ENCODE measurements at regions not wholly inside any gene's neighbourhood (a gene's known extent, or its start where the extent isn't known, plus 50 kb on each side); places are given as distances from the start of the nearest gene placed in this dataset.

DNA sequence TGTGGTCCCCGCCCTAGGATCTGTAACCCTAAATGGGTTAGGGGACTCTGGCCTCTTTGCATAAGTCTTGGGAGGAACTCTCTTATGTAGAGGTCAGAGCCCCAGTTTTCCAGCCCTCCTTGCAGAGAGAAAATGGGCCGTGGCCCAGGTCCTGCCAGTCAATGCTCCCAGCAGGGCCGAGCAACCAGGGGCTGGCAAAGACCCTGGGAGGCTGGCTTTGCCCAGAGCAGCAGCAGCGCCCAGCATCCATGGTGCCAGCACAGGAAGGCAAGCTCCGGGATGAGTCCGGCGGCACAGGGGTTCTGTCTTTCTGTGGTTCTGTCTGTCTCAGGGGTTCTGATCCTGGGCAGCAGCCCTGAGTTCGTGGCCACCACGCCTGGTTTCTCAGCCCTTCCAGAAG lies 684.8 kb downstream of the BRD1 start:
- Mint-ChIP-seq H3K36me3 (ENCODE audit: low read depth) (no peaks in the 10 kb centered on the region), H3K27me3 (ENCODE audit: insufficient read depth, low read depth, poor library complexity) (peaks cover 1% of the 10 kb centered on the region), H3K4me1 (0 out of 3 replicates have a peak, but pooled peaks cover 3% of the 10 kb centered on the region), H3K4me3 (no peak overlapping the region), H3K9me3 (no peaks in the 10 kb centered on the region; the same call in 1 of the 3 replicates), H3K27ac (no peak overlapping the region)
- Histone ChIP-seq H4K20me1 (replicated peaks; ENCODE audit: insufficient read depth) (no peaks in the 10 kb centered on the region), H3K4me3 (no peak overlapping the region), H3K4me1 (ENCODE audit: insufficient read depth) (no peaks in the 10 kb centered on the region), H2AFZ (no peak overlapping the region), H3K27ac (ENCODE audit: low read depth) (no peak overlapping the region), H3K36me3 (ENCODE audit: insufficient read depth) (peaks cover 4% of the 10 kb centered on the region; the same call in 1 of the 2 replicates), H3K27me3 (ENCODE audit: insufficient read depth) (no peaks in the 10 kb centered on the region), H3F3A (replicated peaks; ENCODE audit: low read depth) (no peaks in the 10 kb centered on the region), H3K9me2 (ENCODE audit: insufficient read depth) (no peaks in the 10 kb centered on the region), H3K79me2 (replicated peaks; ENCODE audit: insufficient read depth) (no peaks in the 10 kb centered on the region), H3K4me2 (no peak overlapping the region)
- ATAC-seq (no peak), DNase-seq (ENCODE audit: low spot score) (no peak)
- TF ChIP-seq POLR2AphosphoS5 (IDR thresholded peaks at IDR 0.05; ENCODE audit: low read depth) (no peak), EZH2 (IDR thresholded peaks at IDR 0.05; ENCODE audit: low read depth, unreplicated experiment) (no peak), EZH2phosphoT487 (IDR thresholded peaks at IDR 0.05; ENCODE audit: unreplicated experiment) (no peak), ZNF114 (CRISPR knock-in tag; IDR thresholded peaks at IDR 0.05) (no peak), CREB1 (CRISPR knock-in tag; IDR thresholded peaks at IDR 0.05; ENCODE audit: low read depth) (no peak), ZNF331 (CRISPR knock-in tag; IDR thresholded peaks at IDR 0.05; ENCODE audit: low read depth) (no peak), JUNB (IDR thresholded peaks at IDR 0.05; ENCODE audit: unreplicated experiment) (no peak), NANOG (IDR thresholded peaks at IDR 0.05; ENCODE audit: borderline replicate concordance) (no peak), STAT1 (IDR thresholded peaks at IDR 0.05; ENCODE audit: unreplicated experiment) (no peak)
- TF ChIP-seq, protein P1, sequence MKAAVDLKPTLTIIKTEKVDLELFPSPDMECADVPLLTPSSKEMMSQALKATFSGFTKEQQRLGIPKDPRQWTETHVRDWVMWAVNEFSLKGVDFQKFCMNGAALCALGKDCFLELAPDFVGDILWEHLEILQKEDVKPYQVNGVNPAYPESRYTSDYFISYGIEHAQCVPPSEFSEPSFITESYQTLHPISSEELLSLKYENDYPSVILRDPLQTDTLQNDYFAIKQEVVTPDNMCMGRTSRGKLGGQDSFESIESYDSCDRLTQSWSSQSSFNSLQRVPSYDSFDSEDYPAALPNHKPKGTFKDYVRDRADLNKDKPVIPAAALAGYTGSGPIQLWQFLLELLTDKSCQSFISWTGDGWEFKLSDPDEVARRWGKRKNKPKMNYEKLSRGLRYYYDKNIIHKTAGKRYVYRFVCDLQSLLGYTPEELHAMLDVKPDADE (IDR thresholded peaks at IDR 0.05) = no peak
- TF ChIP-seq, protein P2, sequence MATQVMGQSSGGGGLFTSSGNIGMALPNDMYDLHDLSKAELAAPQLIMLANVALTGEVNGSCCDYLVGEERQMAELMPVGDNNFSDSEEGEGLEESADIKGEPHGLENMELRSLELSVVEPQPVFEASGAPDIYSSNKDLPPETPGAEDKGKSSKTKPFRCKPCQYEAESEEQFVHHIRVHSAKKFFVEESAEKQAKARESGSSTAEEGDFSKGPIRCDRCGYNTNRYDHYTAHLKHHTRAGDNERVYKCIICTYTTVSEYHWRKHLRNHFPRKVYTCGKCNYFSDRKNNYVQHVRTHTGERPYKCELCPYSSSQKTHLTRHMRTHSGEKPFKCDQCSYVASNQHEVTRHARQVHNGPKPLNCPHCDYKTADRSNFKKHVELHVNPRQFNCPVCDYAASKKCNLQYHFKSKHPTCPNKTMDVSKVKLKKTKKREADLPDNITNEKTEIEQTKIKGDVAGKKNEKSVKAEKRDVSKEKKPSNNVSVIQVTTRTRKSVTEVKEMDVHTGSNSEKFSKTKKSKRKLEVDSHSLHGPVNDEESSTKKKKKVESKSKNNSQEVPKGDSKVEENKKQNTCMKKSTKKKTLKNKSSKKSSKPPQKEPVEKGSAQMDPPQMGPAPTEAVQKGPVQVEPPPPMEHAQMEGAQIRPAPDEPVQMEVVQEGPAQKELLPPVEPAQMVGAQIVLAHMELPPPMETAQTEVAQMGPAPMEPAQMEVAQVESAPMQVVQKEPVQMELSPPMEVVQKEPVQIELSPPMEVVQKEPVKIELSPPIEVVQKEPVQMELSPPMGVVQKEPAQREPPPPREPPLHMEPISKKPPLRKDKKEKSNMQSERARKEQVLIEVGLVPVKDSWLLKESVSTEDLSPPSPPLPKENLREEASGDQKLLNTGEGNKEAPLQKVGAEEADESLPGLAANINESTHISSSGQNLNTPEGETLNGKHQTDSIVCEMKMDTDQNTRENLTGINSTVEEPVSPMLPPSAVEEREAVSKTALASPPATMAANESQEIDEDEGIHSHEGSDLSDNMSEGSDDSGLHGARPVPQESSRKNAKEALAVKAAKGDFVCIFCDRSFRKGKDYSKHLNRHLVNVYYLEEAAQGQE (IDR thresholded peaks at IDR 0.05; ENCODE audit: unreplicated experiment) = no peak
- TF ChIP-seq, protein P3, sequence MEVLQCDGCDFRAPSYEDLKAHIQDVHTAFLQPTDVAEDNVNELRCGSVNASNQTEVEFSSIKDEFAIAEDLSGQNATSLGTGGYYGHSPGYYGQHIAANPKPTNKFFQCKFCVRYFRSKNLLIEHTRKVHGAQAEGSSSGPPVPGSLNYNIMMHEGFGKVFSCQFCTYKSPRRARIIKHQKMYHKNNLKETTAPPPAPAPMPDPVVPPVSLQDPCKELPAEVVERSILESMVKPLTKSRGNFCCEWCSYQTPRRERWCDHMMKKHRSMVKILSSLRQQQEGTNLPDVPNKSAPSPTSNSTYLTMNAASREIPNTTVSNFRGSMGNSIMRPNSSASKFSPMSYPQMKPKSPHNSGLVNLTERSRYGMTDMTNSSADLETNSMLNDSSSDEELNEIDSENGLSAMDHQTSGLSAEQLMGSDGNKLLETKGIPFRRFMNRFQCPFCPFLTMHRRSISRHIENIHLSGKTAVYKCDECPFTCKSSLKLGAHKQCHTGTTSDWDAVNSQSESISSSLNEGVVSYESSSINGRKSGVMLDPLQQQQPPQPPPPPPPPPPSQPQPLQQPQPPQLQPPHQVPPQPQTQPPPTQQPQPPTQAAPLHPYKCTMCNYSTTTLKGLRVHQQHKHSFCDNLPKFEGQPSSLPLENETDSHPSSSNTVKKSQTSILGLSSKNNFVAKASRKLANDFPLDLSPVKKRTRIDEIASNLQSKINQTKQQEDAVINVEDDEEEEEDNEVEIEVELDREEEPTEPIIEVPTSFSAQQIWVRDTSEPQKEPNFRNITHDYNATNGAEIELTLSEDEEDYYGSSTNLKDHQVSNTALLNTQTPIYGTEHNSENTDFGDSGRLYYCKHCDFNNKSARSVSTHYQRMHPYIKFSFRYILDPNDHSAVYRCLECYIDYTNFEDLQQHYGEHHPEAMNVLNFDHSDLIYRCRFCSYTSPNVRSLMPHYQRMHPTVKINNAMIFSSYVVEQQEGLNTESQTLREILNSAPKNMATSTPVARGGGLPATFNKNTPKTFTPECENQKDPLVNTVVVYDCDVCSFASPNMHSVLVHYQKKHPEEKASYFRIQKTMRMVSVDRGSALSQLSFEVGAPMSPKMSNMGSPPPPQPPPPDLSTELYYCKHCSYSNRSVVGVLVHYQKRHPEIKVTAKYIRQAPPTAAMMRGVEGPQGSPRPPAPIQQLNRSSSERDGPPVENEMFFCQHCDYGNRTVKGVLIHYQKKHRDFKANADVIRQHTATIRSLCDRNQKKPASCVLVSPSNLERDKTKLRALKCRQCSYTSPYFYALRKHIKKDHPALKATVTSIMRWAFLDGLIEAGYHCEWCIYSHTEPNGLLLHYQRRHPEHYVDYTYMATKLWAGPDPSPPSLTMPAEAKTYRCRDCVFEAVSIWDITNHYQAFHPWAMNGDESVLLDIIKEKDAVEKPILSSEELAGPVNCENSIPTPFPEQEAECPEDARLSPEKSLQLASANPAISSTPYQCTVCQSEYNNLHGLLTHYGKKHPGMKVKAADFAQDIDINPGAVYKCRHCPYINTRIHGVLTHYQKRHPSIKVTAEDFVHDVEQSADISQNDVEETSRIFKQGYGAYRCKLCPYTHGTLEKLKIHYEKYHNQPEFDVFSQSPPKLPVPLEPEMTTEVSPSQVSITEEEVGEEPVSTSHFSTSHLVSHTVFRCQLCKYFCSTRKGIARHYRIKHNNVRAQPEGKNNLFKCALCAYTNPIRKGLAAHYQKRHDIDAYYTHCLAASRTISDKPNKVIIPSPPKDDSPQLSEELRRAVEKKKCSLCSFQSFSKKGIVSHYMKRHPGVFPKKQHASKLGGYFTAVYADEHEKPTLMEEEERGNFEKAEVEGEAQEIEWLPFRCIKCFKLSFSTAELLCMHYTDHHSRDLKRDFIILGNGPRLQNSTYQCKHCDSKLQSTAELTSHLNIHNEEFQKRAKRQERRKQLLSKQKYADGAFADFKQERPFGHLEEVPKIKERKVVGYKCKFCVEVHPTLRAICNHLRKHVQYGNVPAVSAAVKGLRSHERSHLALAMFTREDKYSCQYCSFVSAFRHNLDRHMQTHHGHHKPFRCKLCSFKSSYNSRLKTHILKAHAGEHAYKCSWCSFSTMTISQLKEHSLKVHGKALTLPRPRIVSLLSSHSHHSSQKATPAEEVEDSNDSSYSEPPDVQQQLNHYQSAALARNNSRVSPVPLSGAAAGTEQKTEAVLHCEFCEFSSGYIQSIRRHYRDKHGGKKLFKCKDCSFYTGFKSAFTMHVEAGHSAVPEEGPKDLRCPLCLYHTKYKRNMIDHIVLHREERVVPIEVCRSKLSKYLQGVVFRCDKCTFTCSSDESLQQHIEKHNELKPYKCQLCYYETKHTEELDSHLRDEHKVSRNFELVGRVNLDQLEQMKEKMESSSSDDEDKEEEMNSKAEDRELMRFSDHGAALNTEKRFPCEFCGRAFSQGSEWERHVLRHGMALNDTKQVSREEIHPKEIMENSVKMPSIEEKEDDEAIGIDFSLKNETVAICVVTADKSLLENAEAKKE (CRISPR knock-in tag; IDR thresholded peaks at IDR 0.05) = no peak
- TF ChIP-seq, protein P4, sequence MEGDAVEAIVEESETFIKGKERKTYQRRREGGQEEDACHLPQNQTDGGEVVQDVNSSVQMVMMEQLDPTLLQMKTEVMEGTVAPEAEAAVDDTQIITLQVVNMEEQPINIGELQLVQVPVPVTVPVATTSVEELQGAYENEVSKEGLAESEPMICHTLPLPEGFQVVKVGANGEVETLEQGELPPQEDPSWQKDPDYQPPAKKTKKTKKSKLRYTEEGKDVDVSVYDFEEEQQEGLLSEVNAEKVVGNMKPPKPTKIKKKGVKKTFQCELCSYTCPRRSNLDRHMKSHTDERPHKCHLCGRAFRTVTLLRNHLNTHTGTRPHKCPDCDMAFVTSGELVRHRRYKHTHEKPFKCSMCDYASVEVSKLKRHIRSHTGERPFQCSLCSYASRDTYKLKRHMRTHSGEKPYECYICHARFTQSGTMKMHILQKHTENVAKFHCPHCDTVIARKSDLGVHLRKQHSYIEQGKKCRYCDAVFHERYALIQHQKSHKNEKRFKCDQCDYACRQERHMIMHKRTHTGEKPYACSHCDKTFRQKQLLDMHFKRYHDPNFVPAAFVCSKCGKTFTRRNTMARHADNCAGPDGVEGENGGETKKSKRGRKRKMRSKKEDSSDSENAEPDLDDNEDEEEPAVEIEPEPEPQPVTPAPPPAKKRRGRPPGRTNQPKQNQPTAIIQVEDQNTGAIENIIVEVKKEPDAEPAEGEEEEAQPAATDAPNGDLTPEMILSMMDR (conservative IDR thresholded peaks at IDR 0.05; ENCODE audit: low read depth in 2 of 2) = no peak

Measured in GM23338 (cell line).